A673 (cell line): ENCODE measurements at regions not wholly inside any gene's neighbourhood (a gene's known extent, or its start where the extent isn't known, plus 50 kb on each side); places are given as distances from the start of the nearest gene placed in this dataset.

ENCODE experiments used
- BruUV-seq: library from RNA; stranded (reverse); fragments of 400-500 nt; replicated peaks from 2 replicates; lab custom pipeline; 2021; lab: Mats Ljungman, UMichigan
- CTCF ChIA-PET: fragments of 300-600 bp; sonication (Branson Sonifier 250); formaldehyde crosslinking; loops from one replicate; lab custom pipeline; 2022; ENCODE audit warnings: antibody characterized with exemption; lab: Charles Lee
- POLR2A ChIA-PET: fragments of 300-600 bp; sonication (Branson Sonifier 250); formaldehyde crosslinking; loops from one replicate; lab custom pipeline; 2022; ENCODE audit warnings: antibody characterized with exemption; ENCODE audit not compliant: low non-redundant PET; lab: Charles Lee
- DNase-seq: peaks from one replicate; pipeline ENCODE4 v3.0.0-alpha.2; 2015; ENCODE audit warnings: low spot score
- H3K27ac ChIP-seq: fragments of 200-600 bp; sonication (generic); 2 replicates; pipeline ENCODE4 v1.5.1; 2016; ENCODE audit warnings: mixed run types, low read depth, mild to moderate bottlenecking, mixed read lengths, antibody characterized with exemption, low read length; ENCODE audit not compliant: poor library complexity, severe bottlenecking
- H3K27me3 ChIP-seq: fragments of 200-600 bp; sonication (generic); replicated peaks from 2 replicates; pipeline ENCODE4 v1.6.1; 2017; ENCODE audit warnings: mixed run types, low read depth, mild to moderate bottlenecking, mixed read lengths, antibody characterized with exemption, low read length; ENCODE audit not compliant: insufficient read depth, poor library complexity
- H3K36me3 ChIP-seq: fragments of 200-600 bp; sonication (generic); 2 replicates; pipeline ENCODE4 v1.6.1; 2016; ENCODE audit warnings: mixed run types, mild to moderate bottlenecking, mixed read lengths, antibody characterized with exemption, low read length; ENCODE audit not compliant: insufficient read depth, poor library complexity, severe bottlenecking
- H3K4me1 ChIP-seq: fragments of 200-600 bp; sonication (generic); 2 replicates; pipeline ENCODE4 v1.6.1; 2017; ENCODE audit warnings: mixed run types, mild to moderate bottlenecking, mixed read lengths, antibody characterized with exemption, low read length; ENCODE audit not compliant: insufficient read depth, poor library complexity, severe bottlenecking
- H3K4me3 ChIP-seq: fragments of 200-600 bp; sonication (generic); 2 replicates; pipeline ENCODE4 v1.5.1; 2016; ENCODE audit warnings: low read depth, mixed run types, mild to moderate bottlenecking, mixed read lengths, low read length; ENCODE audit not compliant: poor library complexity, severe bottlenecking
- H3K9me3 ChIP-seq: fragments of 200-600 bp; sonication (generic); 2 replicates; pipeline ENCODE4 v1.6.1; 2016; ENCODE audit warnings: mixed run types, low read depth, mild to moderate bottlenecking, mixed read lengths, antibody characterized with exemption, low read length; ENCODE audit not compliant: poor library complexity, severe bottlenecking
- CTCF ChIP-seq: fragments of 300-800, 200-600 bp; sonication (generic); conservative IDR thresholded peaks from 2 replicates; pipeline ENCODE4 v1.5.1; 2017; ENCODE audit warnings: low read depth, mild to moderate bottlenecking, antibody characterized with exemption, low read length, moderate library complexity, mixed read lengths
- EZH2 ChIP-seq: fragments of 200-600 bp; sonication (generic); IDR thresholded peaks from 2 replicates; pipeline ENCODE4 v1.6.1; 2017; ENCODE audit warnings: borderline replicate concordance, low read depth, mild to moderate bottlenecking, mixed read lengths, antibody characterized with exemption, low read length; ENCODE audit not compliant: poor library complexity, severe bottlenecking
- intact Hi-C: fragments of 100-400 bp; cut with micrococcal nuclease; formaldehyde crosslinking; loops from one replicate; pipeline ENCODE4 v1.10.0; 2022; ENCODE audit not compliant: unreplicated experiment

- no peak overlapping the region for H3K4me3 ChIP-seq
- no peaks in the 10 kb centered on the region for H3K4me1 ChIP-seq
- no peaks in the 10 kb centered on the region for H3K9me3 ChIP-seq
- H3K27ac ChIP-seq = no peak overlapping the region
- intact Hi-C loops = no loop called here
- no peaks in the 10 kb centered on the region for H3K27me3 ChIP-seq
- TF ChIP-seq EZH2 = no peak
- TF ChIP-seq CTCF = no peak
- CTCF ChIA-PET = no interaction called here
- no TSS peak for BruUV-seq
- no peaks in the 10 kb centered on the region for H3K36me3 ChIP-seq
- no peak for DNase-seq
- POLR2A ChIA-PET = no interaction called here
Measured at GRCh38 chr20:60313191-60313590, 355.0 kb downstream of the CDH26 start.

DNA sequence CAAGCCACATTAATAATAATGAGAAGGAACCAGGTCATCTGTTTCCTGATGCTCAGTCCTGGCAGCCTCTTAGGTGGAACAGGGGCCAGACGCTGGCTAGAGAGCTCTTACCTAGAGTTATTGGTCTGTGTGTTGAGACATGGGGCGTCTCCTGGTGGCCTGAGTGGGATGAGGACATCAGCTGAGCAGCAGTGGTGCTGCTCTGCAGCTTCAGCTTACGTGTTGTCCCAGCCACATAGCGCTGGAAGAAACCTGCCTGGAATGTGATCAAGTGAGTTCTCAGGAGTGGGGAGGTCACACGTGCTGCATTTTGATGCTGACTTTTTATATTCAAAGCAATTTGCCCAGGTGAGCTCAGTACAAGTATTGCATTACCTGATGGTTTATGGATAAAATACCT is 355.4 kb downstream of the CDH26 start:
- Histone ChIP-seq H3K4me1 (no peaks in the 10 kb centered on the region), H3K4me3 (no peak overlapping the region), H3K36me3 (no peaks in the 10 kb centered on the region), H3K27me3 (no peaks in the 10 kb centered on the region), H3K27ac (no peak overlapping the region), H3K9me3 (no peaks in the 10 kb centered on the region)
- TF ChIP-seq CTCF (no peak), EZH2 (no peak)
- BruUV-seq = no TSS peak
- intact Hi-C loops = no loop called here
- CTCF ChIA-PET = no interaction called here
- POLR2A ChIA-PET = no interaction called here
- DNase-seq = no peak

GRCh38 chr20:60314727-60315126 is 356.5 kb downstream of the CDH26 start:
- no peak for DNase-seq
- no peak overlapping the region for H3K4me3 ChIP-seq
- CTCF ChIA-PET = no interaction called here
- POLR2A ChIA-PET = no interaction called here
- TF ChIP-seq CTCF = no peak
- no peak for TF ChIP-seq EZH2
- H3K4me1 ChIP-seq = no peaks in the 10 kb centered on the region
- no peaks in the 10 kb centered on the region for H3K27me3 ChIP-seq
- intact Hi-C loops = no loop called here
- no peak overlapping the region for H3K27ac ChIP-seq
- H3K36me3 ChIP-seq = no peaks in the 10 kb centered on the region
- no peaks in the 10 kb centered on the region for H3K9me3 ChIP-seq
- no TSS peak for BruUV-seq
